ENCODE measurements at regions not wholly inside any gene's neighbourhood (a gene's known extent, or its start where the extent isn't known, plus 50 kb on each side); places are given as distances from the start of the nearest gene placed in this dataset.

- TF ChIP-seq ZNF274 (IDR thresholded peaks at IDR 0.05; ENCODE audit: low read depth, low read length) (no peak), YY1 (IDR thresholded peaks at IDR 0.05; ENCODE audit: insufficient read depth, insufficient read length) (no peak)
Observed at GRCh38 chr17:34710226-34710625, 130.8 kb downstream of the TMEM132E start.
